Stomach (tissue), 4 donors: ENCODE measurements at regions not wholly inside any gene's neighbourhood (a gene's known extent, or its start where the extent isn't known, plus 50 kb on each side); places are given as distances from the start of the nearest gene placed in this dataset.

Experiments used
- CTCF ChIP-seq, 7 experiments: fragments of 450-650 bp in 4 of 7; fragments of 200-600 bp in 3 of 7; sonication (generic) in 3 of 7; IDR thresholded peaks; one replicate each; pipeline ENCODE4 v1.5.1; 2016 to 2019; ENCODE audit warnings: antibody characterized with exemption in 7 of 7, control low read depth in 2 of 7, mild to moderate bottlenecking in 1 of 7
- EP300 ChIP-seq: sonication (generic); formaldehyde crosslinking; IDR thresholded peaks from one replicate; pipeline ENCODE4 v1.6.1; 2017; ENCODE audit warnings: antibody characterized with exemption
- POLR2A ChIP-seq, 4 donors: fragments of 450-650 bp; IDR thresholded peaks; one replicate each; pipeline ENCODE4 v1.6.1; 2016; ENCODE audit warnings: antibody characterized with exemption in 4 of 4, control low read depth in 2 of 4, mild to moderate bottlenecking in 1 of 4, moderate library complexity in 1 of 4
- POLR2AphosphoS5 ChIP-seq, 3 donors: sonication (generic); formaldehyde crosslinking; IDR thresholded peaks; one replicate each; pipeline ENCODE4 v1.6.1; 2016; ENCODE audit warnings: antibody characterized with exemption in 3 of 3

- no peak for TF ChIP-seq CTCF (IDR thresholded peaks at IDR 0.05)
- no peak for TF ChIP-seq POLR2AphosphoS5 (IDR thresholded peaks at IDR 0.05)
- TF ChIP-seq EP300: no peak
- no peak for TF ChIP-seq POLR2A (IDR thresholded peaks at IDR 0.05)
These were observed 126.9 kb downstream of the PTPRS start for GRCh38 chr19:5213667-5214066.
